MM.1S (cell line): ENCODE measurements at regions not wholly inside any gene's neighbourhood (a gene's known extent, or its start where the extent isn't known, plus 50 kb on each side); places are given as distances from the start of the nearest gene placed in this dataset.

ENCODE experiments used
- CTCF ChIP-seq: fragments of 300-600 bp; sonication (generic); IDR thresholded peaks from 2 replicates; pipeline ENCODE4 v1.5.1; 2016; ENCODE audit warnings: antibody characterized with exemption, low read length, mixed read lengths
- EZH2 ChIP-seq: fragments of 300-600 bp; sonication (generic); optimal IDR thresholded peaks from 2 replicates; pipeline ENCODE3; 2017; ENCODE audit warnings: low read depth, mild to moderate bottlenecking, antibody characterized with exemption, low read length, mixed read lengths
- EZH2phosphoT487 ChIP-seq: fragments of 300-600 bp; sonication (generic); IDR thresholded peaks from 2 replicates; pipeline ENCODE4 v1.6.1; 2018; ENCODE audit warnings: antibody characterized with exemption, low read length

GRCh38 chr14:22163051-22163450 is 426.0 kb downstream of the DAD1 start:
- peak; percentile 47 for TF ChIP-seq CTCF
- TF ChIP-seq EZH2: no peak
- no peak for TF ChIP-seq EZH2phosphoT487
